Breast epithelium (tissue), 3 donors: ENCODE measurements at regions not wholly inside any gene's neighbourhood (a gene's known extent, or its start where the extent isn't known, plus 50 kb on each side); places are given as distances from the start of the nearest gene placed in this dataset.

Source experiments
- CTCF ChIP-seq, 3 donors: fragments of 450-650 bp; IDR thresholded peaks; one replicate each; pipeline ENCODE4 v1.5.1; 2016 to 2017; ENCODE audit warnings: antibody characterized with exemption in 3 of 3, mild to moderate bottlenecking in 3 of 3, moderate library complexity in 3 of 3
- POLR2A ChIP-seq: fragments of 450-650 bp; IDR thresholded peaks from one replicate; pipeline ENCODE4 v1.6.1; 2016; ENCODE audit warnings: antibody characterized with exemption, mild to moderate bottlenecking, moderate library complexity
- POLR2AphosphoS5 ChIP-seq, 3 donors: sonication (generic); formaldehyde crosslinking; IDR thresholded peaks; one replicate each; pipeline ENCODE4 v1.6.1; 2017; ENCODE audit warnings: antibody characterized with exemption in 3 of 3

GRCh38 chr1:219066098-219066497 is 107.6 kb upstream of the LYPLAL1 start:
- no peak for TF ChIP-seq POLR2AphosphoS5 (IDR thresholded peaks at IDR 0.05)
- TF ChIP-seq CTCF (IDR thresholded peaks at IDR 0.05) = no peak
- TF ChIP-seq POLR2A = no peak
